Gastrocnemius medialis (tissue), 4 donors: ENCODE measurements at regions not wholly inside any gene's neighbourhood (a gene's known extent, or its start where the extent isn't known, plus 50 kb on each side); places are given as distances from the start of the nearest gene placed in this dataset.

Source experiments
- POLR2A ChIP-seq, 2 donors: fragments of 450-650 bp; IDR thresholded peaks; one replicate each; pipeline ENCODE4 v1.6.1; 2017; ENCODE audit warnings: antibody characterized with exemption in 2 of 2, mild to moderate bottlenecking in 2 of 2, moderate library complexity in 2 of 2
- TF ChIP-seq, protein P1 (sequence below), 5 experiments: fragments of 450-650 bp in 3 of 5; fragments of 200-600 bp in 2 of 5; sonication (generic) in 2 of 5; IDR thresholded peaks in 4 of 5; conservative IDR thresholded peaks in 1 of 5; 1 replicate in 4 of 5; 2 replicates in 1 of 5; pipeline ENCODE4 v1.5.1; 2016 to 2019; ENCODE audit warnings: antibody characterized with exemption in 5 of 5, mild to moderate bottlenecking in 3 of 5, moderate library complexity in 3 of 5

DNA sequence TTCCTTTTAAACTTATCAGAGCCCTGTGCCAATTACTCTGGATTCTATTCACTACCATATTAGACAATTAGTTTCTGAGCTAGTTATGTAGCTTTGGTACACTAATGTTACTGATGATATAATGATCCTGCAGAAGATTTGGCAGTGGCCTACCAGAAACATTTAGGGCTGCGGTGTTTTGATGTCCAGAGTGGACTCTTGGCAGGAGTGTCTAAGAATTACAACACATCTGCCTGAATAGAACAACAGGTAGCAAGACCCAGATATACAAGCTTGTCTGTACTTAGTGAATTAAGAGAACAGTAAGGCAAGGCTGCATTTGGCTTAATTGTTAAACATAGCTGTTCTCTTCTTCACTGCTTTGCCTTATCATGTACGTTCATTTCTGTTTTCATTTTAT is 691.6 kb upstream of the FBXO33 start:
- TF ChIP-seq, protein P1, sequence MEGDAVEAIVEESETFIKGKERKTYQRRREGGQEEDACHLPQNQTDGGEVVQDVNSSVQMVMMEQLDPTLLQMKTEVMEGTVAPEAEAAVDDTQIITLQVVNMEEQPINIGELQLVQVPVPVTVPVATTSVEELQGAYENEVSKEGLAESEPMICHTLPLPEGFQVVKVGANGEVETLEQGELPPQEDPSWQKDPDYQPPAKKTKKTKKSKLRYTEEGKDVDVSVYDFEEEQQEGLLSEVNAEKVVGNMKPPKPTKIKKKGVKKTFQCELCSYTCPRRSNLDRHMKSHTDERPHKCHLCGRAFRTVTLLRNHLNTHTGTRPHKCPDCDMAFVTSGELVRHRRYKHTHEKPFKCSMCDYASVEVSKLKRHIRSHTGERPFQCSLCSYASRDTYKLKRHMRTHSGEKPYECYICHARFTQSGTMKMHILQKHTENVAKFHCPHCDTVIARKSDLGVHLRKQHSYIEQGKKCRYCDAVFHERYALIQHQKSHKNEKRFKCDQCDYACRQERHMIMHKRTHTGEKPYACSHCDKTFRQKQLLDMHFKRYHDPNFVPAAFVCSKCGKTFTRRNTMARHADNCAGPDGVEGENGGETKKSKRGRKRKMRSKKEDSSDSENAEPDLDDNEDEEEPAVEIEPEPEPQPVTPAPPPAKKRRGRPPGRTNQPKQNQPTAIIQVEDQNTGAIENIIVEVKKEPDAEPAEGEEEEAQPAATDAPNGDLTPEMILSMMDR (IDR thresholded peaks at IDR 0.05 in 4 of 5, conservative IDR thresholded peaks at IDR 0.05 in 1 of 5): no peak
- TF ChIP-seq POLR2A (IDR thresholded peaks at IDR 0.05): no peak
